Left cardiac atrium (tissue), 4 donors: ENCODE measurements at regions not wholly inside any gene's neighbourhood (a gene's known extent, or its start where the extent isn't known, plus 50 kb on each side); places are given as distances from the start of the nearest gene placed in this dataset.
A peak's percentile ranks its signal among the peaks of the same experiment; 100 is the strongest.

Experiments
- ATAC-seq, 2 donors: fragments of 200-7000 bp; cut with Tn5 transposase; one replicate each; pipeline ENCODE4 v1.9.1; 2020; ENCODE audit warnings: mild to moderate bottlenecking in 2 of 2, moderate library complexity in 2 of 2
- DNase-seq: peaks from one replicate; pipeline ENCODE4 v3.0.0-alpha.2; 2020
- intact Hi-C, 2 donors: fragments of 100-400 bp; cut with DNase I; formaldehyde crosslinking; loops; one replicate each; pipeline versions ENCODE4 v1.14.1 to v1.15.1; 2022 to 2023
- donor health status: DM: no; HTN: yes; CAD: no.
- donor health status: DM: no; HTN: yes; CAD: no; lungs with severe emphysema.
- donor health status: DM: yes; HTN: yes; CAD: no.
- donor health status: Dilated cardiomyopathy.

- DNase-seq (no peak), ATAC-seq (no peak)
- intact Hi-C loops = no loop called here
Measured at GRCh38 chr6:19325335-19325789, 511.8 kb upstream of the ID4 start.

- intact Hi-C loops = no loop called here
- DNase-seq = no peak
- ATAC-seq = no peak
Measured at GRCh38 chr6:19327241-19327640, 509.9 kb upstream of the ID4 start.

- DNase-seq (no peak), ATAC-seq (peak in 1 of 2 donors; percentile 30)
- intact Hi-C loops = no loop called here
Measured at GRCh38 chr6:19327661-19328060, 509.5 kb upstream of the ID4 start.

- intact Hi-C loops = no loop called here
- DNase-seq (no peak), ATAC-seq (no peak)
Measured at GRCh38 chr6:19329078-19329477, 508.1 kb upstream of the ID4 start.

GRCh38 chr6:19331089-19331488 lies 506.1 kb upstream of the ID4 start:
- intact Hi-C loops = no loop called here

GRCh38 chr6:19332806-19333460 lies 504.2 kb upstream of the ID4 start:
- ATAC-seq = no peak
- no peak for DNase-seq
- intact Hi-C loops = no loop called here

More at GRCh38 chr6:19331089-19331488, 506.1 kb upstream of the ID4 start:
- DNase-seq = no peak
- no peak for ATAC-seq

GRCh38 chr6:19333936-19334335 lies 503.2 kb upstream of the ID4 start:
- DNase-seq (no peak), ATAC-seq (no peak)
- intact Hi-C loops = no loop called here

GRCh38 chr6:19336579-19336978 lies 500.6 kb upstream of the ID4 start:
- intact Hi-C loops = no loop called here
- DNase-seq (no peak), ATAC-seq (no peak)

- peak in 1 of 2 donors; percentile 86 for ATAC-seq
- intact Hi-C loops = no loop called here
Measured at GRCh38 chr6:19337101-19337500, 500.1 kb upstream of the ID4 start.

GRCh38 chr6:19342616-19343015 lies 494.6 kb upstream of the ID4 start:
- intact Hi-C loops = no loop called here
- no peak for ATAC-seq

More at GRCh38 chr6:19337101-19337500, 500.1 kb upstream of the ID4 start:
- DNase-seq = no peak

GRCh38 chr6:19349429-19349828 lies 487.7 kb upstream of the ID4 start:
- ATAC-seq (no peak), DNase-seq (no peak)
- intact Hi-C loops = no loop called here

More at GRCh38 chr6:19342616-19343015, 494.6 kb upstream of the ID4 start:
- DNase-seq = no peak

GRCh38 chr6:19354181-19354580 lies 483.0 kb upstream of the ID4 start:
- ATAC-seq (no peak), DNase-seq (no peak)
- intact Hi-C loops = no loop called here

GRCh38 chr6:19356692-19357091 lies 480.5 kb upstream of the ID4 start:
- ATAC-seq (no peak), DNase-seq (no peak)
- intact Hi-C loops = no loop called here

GRCh38 chr6:19362396-19362795 lies 474.8 kb upstream of the ID4 start:
- intact Hi-C loops = no loop called here
- DNase-seq (no peak), ATAC-seq (no peak)

GRCh38 chr6:19368511-19368910 lies 468.7 kb upstream of the ID4 start:
- intact Hi-C loops = no loop called here
- ATAC-seq = no peak
- no peak for DNase-seq

GRCh38 chr6:19369785-19370184 lies 467.4 kb upstream of the ID4 start:
- intact Hi-C loops = no loop called here
- ATAC-seq = no peak
- DNase-seq = no peak

- no peak for ATAC-seq
- intact Hi-C loops = no loop called here
- DNase-seq = no peak
Measured at GRCh38 chr6:19370831-19371230, 466.3 kb upstream of the ID4 start.

- DNase-seq (no peak), ATAC-seq (no peak)
- intact Hi-C loops = no loop called here
Measured at GRCh38 chr6:19375613-19376012, 461.6 kb upstream of the ID4 start.

- intact Hi-C loops = no loop called here
- DNase-seq = no peak
- ATAC-seq = no peak
Measured at GRCh38 chr6:19377722-19378121, 459.4 kb upstream of the ID4 start.

GRCh38 chr6:19380293-19380692 lies 456.9 kb upstream of the ID4 start:
- DNase-seq (no peak), ATAC-seq (no peak)
- intact Hi-C loops = no loop called here

GRCh38 chr6:19382676-19383075 lies 454.5 kb upstream of the ID4 start:
- intact Hi-C loops = no loop called here
- DNase-seq (no peak), ATAC-seq (no peak)

- ATAC-seq = no peak
- DNase-seq = no peak
- intact Hi-C loops = no loop called here
Measured at GRCh38 chr6:19391926-19392325, 445.2 kb upstream of the ID4 start.
